ENCODE measurements at regions not wholly inside any gene's neighbourhood (a gene's known extent, or its start where the extent isn't known, plus 50 kb on each side); places are given as distances from the start of the nearest gene placed in this dataset.
"Not testable (repeated sequence)": the region's sequence is repeated elsewhere in the genome, so short reads cannot be mapped to it uniquely, and the experiment has no call there.

DNA sequence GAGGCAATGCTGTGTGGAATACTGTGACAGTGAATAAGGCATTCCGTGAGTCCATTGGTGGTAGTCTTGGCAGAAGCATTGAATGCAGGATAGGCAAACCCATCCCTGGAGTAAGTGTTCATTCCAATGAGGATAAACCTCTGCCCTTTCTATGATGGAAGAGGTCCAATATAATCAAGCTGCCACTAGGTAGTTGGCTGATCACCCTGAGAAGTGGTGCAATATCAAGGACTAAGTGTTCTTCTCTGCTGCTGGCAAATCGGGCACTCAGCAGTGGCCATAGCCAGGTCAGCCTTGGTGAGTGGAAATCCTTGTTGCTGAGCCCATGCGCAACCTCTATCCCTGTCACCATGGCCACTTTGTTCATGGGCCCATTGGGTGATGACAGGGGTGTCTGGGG, 70.1 kb downstream of the FBXO4 start:
- DNase-seq (ENCODE audit: low read depth): no peak

DNA sequence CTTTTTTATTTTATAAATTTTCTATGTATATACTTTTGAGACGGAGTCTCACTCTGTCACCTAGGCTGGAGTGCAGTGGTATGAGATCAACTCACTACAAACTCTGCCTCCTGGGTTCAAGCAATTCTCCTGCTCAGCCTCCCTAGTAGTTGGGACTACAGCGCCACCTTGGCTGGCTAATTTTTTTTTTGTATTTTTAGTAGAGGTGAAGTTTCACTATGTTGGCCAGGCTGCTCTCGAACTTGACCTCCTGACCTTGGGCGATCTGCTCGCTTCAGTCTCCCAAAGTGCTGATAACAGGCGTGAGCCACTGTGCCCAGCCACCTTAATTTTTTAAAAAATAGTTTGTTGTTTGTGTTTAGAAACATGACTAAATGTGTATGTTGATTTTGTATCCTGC, 76.6 kb downstream of the FBXO4 start:
- DNase-seq (ENCODE audit: low read depth): no peak

GRCh38 chr5:42003852-42004251, 78.8 kb downstream of the FBXO4 start:
- DNase-seq (ENCODE audit: low read depth): not testable (repeated sequence)

GRCh38 chr5:42005561-42006153, 80.6 kb downstream of the FBXO4 start:
- peak; percentile 43 for DNase-seq (ENCODE audit: low read depth)

DNA sequence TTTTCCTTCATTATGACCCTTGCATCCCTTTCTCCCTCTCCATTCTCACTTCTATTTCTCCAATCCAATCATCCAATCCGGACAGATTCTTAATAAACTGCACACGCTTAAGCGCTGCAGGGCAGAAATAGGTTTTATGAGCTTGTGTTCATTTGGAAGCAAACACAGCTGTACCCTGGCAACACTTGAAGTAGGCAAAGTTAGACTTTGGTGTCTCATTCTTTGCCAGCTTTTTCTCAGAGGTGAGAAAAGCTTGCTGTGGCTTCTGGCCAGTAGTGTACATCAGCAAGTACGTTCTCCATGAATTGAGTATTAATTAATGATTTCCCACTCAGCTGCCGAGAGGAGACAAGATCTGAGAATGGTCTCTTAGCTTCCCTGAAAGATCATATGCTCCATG, 88.5 kb downstream of the FBXO4 start:
- DNase-seq (ENCODE audit: low read depth): no peak

DNA sequence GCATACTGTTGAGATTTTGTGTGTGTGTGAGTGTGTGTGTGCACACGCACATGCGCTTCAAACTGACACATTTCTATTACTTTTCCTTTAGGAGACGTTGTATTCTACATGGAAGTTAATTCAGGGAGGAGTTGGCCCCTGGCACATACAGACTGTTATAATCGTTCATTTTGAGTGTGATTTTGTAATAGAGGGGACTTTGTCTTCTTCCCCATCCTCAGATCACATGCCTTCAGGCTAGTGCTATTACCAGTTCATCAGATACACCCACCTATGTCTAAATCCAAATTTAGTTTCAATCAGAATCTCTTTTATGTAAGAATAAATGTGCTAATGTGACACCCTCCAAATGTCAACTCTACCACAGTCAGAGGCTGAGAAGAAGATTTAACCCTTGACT, 90.2 kb downstream of the FBXO4 start:
- no peak for DNase-seq (ENCODE audit: low read depth)

- peak; percentile 3 for DNase-seq (ENCODE audit: low read depth)
Measured at GRCh38 chr5:42015681-42016080, 90.6 kb downstream of the FBXO4 start.

DNA sequence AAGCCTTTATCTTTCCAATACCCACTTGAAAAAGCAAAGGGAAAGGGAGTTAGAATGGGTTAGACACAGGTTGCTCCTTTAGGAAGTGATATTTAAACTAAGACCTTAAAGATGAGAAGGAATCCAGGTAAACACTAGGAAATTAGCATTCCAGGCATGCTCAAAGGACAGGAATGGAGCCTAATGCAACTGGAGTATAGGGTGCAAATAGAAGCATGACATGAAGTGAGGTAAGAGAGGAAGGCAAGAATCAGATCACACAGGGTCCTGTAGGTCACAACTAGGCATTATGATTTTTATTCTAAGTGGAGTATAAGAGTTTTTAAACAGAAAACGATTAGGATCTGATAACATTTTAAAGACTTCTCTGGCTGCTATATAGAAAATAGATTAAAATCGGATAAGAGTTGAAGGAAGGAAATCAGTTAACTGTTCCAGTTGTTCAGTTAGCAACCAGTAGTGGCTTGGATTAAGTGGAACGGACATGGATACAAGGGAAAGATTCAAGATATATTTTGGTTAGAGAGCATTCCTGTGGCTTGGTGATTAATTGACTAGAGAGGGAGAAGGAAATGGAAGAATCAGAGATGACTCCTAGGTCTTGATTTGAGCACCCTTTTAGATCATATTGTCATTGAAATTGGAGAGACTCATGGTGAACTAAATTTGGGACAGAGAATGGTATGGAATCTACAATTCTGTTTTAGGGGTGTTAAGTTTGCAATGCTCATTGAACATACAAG, 95.9 kb downstream of the FBXO4 start:
- peak; percentile 46 for DNase-seq (ENCODE audit: low read depth)

DNA sequence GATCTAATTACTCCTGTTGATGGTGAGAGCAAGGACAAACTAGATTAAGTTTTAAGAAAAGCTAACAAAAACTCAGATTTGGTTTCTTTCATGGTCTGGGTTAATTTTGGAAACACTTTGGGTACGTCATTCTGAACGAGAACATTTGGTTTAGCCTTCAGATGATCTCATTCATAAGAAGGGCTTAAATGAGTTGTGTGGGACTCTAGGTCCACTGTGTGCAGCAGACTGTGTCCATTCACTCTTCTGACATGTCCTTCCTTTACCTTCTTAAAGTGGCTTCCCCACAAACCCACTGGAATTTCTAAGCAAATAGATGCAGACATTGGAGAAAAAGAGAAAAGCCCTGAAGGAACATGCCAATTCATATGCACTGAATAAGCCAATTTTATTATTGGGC, 96.8 kb downstream of the FBXO4 start:
- DNase-seq (ENCODE audit: low read depth): no peak

DNA sequence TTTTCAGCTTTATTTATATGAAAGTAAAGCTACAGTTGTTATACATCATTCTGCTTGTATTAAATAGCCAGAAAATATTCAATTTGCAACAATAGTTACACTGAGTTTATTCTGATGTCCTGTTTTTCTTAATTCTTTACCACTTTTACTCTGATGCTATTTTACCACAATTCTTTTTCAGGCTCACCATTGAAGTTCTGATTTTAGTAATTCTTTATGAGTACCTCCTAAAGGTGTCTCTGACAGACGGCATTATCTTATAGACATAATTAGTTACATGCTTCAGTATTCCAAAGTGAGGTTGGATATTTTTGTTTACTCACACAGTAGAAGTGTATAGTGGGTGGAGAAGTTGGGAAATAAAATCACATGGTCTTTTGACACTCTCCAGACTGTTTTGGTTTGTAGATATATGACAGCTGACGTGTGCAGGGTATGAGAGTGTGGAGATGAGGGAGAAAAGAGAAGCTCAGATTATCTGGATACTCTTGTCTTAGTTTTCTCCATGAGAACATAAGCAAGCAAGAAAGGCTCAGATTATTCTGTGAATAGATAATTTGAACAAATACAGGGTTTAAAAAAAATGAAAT, 97.4 kb downstream of the FBXO4 start:
- no peak for DNase-seq (ENCODE audit: low read depth)

- DNase-seq (ENCODE audit: low read depth): no peak
Measured at GRCh38 chr5:42026446-42026845, 101.4 kb downstream of the FBXO4 start.

DNA sequence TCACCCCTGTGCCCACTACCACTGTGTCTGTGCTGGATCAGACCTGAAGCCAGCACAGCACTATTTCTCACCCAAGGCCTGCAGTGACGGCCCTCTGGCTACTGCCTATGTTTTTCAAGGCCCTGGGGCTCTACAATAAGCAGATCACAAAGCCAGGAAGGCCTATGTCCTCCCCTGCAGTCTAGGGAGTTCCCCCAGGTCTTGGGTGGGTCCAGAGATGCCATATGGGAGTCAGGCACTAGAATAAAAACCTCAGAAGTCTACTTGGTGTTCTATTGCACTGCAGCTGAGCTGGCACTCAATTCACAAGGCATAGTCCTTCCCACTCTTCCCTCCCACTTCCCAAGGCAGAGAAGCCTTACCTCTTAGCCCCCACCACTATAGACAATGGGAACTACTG, 107.1 kb downstream of the FBXO4 start:
- no peak for DNase-seq (ENCODE audit: low read depth)

DNA sequence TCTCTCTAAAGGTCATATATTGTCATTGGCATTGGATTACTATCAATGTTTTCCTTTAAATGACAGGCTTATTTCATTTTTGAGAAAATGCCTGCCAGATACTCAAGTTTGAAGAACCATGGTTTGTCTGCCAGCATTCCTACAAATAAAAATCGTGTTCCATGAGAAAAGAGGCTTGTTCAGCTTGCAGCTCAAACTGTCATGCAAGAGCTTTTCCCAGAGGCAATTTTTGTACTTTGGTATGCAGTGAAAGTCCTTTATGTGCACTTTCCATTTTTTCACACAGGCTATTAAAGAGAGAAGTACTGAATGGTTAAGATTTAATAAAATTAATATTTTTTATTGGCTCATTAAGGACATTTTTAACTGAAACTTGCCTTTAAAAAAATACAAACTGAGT, 110.4 kb downstream of the FBXO4 start:
- DNase-seq (ENCODE audit: low read depth): no peak

DNA sequence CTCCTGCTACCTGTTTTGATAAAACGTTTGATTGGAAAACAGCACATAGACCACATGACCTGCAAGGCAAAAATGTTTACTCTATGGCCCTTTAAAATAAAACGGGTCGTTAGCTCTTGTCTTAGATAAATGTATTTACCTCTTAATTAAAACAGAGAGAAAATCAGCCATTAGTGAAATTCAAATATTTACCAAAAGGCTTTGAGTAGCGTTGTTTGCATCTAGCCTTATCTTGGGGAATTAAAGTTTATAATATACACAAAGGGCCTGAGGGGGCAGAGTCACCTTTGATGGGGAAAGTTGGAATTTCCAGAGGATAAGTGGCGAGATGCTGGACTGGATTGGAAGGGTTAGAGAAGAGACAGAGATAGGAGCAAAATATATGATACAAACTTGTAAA, 111.3 kb downstream of the FBXO4 start:
- no peak for DNase-seq (ENCODE audit: low read depth)

DNA sequence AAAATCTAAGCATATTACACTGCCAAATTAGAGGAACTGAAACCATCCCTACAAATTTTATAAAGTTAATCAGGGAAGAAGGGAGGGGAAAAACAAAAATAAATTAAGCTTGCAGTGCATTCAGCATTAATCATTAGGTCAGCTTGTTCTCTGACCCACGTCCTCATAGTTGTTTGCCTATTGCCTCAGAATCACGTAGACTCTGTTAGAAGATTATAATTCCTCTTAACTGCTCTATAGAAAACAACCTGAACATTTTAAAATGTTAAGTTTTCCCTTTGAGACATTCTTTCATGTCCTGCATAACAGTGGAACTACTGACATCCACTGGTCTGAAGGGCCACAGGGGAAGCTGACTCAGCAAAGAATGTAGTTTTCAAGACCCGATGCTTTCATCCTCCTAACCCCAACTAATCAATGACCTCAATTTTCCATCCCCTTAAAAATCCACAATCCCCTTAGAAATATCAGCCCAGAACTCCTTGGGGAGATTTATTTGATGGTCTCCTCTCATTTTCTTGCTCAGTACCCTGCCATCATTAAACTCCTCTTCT, 112.4 kb downstream of the FBXO4 start:
- DNase-seq (ENCODE audit: low read depth): no peak

- DNase-seq (ENCODE audit: low read depth): no peak
Measured at GRCh38 chr5:42043400-42043799, 118.3 kb downstream of the FBXO4 start.

DNA sequence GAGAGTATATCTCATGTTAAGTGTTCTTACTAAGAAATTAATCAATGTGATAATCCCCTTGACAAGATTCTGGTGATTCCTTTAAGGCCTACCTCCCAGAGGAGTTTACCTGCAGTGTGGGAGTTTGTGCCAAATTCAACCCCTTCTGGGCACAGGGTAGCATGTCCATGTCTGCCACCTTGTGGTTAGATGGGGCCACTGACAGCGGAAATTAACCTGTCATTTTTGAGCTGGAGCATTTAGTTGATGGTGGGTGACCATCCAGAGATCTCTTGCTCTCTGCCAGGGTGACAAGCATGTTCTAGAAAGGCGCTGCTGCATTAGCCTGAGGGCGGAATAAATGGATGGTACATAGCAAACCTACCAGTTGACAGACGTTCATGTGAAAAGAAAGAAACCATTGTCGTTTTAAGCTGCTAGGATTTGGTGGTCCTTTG, 132.2 kb downstream of the FBXO4 start:
- DNase-seq (ENCODE audit: low read depth): peak; percentile 58

- peak; percentile 12 for DNase-seq (ENCODE audit: low read depth)
Measured at GRCh38 chr5:42059291-42059690, 134.2 kb downstream of the FBXO4 start.

DNA sequence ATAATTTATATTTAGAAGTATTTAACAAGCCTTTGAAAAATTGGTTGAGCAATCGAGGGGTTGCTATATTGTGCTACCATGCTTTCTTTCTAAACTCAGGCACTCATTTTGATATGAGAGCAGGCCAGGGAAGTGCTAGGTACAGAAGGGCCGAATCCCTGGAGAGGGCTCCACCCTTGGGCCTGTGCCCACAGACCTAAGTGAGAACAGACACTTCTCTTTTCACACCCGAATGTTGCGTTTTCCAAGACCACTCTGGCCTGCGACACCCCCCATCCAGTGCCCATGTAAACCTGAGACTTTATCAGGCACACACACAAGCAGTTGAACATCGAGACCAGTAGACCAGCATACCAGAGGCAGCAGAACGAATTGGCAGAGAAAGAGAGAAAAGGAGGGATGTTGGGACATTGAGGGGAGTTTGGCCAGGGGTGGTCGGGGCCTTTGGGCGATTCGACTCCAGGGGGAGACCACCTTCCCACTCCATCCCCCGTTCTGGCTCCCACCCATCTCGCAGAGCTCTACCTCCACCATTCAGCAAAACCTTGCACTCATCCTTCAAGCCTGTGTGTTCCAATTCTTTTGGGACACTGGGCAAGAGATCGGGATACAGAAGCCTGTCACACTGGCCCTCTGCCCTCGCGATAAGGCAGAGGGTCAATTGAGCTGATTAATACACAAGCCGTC, 134.8 kb downstream of the FBXO4 start:
- DNase-seq (ENCODE audit: low read depth): no peak

- DNase-seq (ENCODE audit: low read depth): no peak
Measured at GRCh38 chr5:42061121-42061520, 136.0 kb downstream of the FBXO4 start.

DNA sequence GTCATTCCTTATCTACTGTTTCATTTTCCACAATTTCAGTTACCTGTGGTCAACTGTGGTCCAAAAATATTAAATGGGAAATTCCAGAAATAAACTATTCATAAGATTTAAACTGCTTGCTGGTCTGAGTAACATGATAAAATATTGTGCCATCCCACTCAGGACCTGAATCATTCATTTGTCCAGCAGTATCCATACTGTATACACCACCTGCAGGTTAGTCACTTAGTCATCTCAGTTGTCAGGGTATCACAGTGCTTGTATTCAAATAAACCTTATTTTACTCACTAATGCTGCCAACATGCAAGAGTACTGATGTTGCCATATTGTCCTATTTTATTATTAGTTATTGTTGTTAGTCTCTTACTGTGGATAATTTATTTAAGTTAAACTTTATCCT, 139.7 kb downstream of the FBXO4 start:
- DNase-seq (ENCODE audit: low read depth): no peak

DNA sequence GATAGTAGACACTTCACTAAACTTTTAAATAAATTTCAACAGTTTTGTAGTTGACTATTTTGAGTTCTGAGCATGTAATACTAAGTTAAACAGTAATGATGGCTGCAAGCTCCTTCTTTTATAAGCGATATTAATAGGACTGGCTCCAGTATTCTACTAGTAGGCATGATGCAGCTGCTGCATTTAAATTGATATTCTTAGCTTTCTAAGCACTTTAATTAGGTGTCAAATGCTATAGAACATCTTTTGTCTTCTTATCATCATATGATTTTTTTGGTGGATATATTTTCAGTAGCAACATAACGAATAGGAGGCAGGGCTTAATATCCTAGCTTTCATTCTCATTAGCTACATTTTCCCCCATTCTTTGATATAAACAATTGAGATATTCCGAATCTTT, 141.1 kb downstream of the FBXO4 start:
- DNase-seq (ENCODE audit: low read depth): no peak

DNA sequence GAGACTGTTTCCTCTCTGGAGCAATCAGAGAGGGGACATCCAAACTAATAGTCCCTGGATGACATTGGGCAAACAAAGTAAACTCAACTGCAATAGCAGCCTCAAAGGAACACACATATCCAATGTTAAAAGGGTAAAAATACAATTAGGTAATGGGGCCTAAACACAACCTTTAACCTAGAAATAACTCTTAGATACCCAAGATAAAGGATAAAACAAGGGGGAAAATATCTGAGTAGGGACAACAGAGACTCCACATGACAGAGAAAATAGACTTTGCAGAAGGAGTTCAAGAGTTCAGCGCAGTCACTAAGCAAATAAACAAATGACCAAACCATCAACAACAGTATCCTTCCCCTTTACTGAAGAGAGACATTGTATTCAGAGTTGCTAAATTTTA, 149.3 kb downstream of the FBXO4 start:
- DNase-seq (ENCODE audit: low read depth): no peak
